IMR-90 (cell line): ENCODE measurements at regions not wholly inside any gene's neighbourhood (a gene's known extent, or its start where the extent isn't known, plus 50 kb on each side); places are given as distances from the start of the nearest gene placed in this dataset.

Experiments used
- BHLHE40 ChIP-seq: fragments of 150-350 bp; IDR thresholded peaks from 2 replicates; pipeline ENCODE4 v1.6.1; 2016; ENCODE audit warnings: mild to moderate bottlenecking, low read depth, low read length
- CEBPB ChIP-seq: IDR thresholded peaks from 2 replicates; pipeline ENCODE4 v1.6.1; 2012; ENCODE audit warnings: low read depth, low read length, improper control_type of control experiment
- CTCF ChIP-seq: conservative IDR thresholded peaks from 2 replicates; pipeline ENCODE4 v1.5.1; 2012; ENCODE audit warnings: mild to moderate bottlenecking, low read depth, low read length, improper control_type of control experiment
- FOS ChIP-seq: fragments of 150-350 bp; IDR thresholded peaks from 2 replicates; pipeline ENCODE4 v1.6.1; 2016; ENCODE audit warnings: low read depth, low read length
- MAFK ChIP-seq: IDR thresholded peaks from 2 replicates; pipeline ENCODE4 v1.6.1; 2012; ENCODE audit warnings: low read depth, low read length, improper control_type of control experiment
- MAZ ChIP-seq: IDR thresholded peaks from 2 replicates; pipeline ENCODE4 v1.6.1; 2012; ENCODE audit warnings: low read depth, mild to moderate bottlenecking, low read length, improper control_type of control experiment, moderate library complexity, borderline replicate concordance
- MXI1 ChIP-seq: IDR thresholded peaks from 2 replicates; pipeline ENCODE4 v1.6.1; 2012; ENCODE audit warnings: low read depth, mild to moderate bottlenecking, low read length, moderate library complexity, borderline replicate concordance
- POLR2A ChIP-seq: IDR thresholded peaks from 2 replicates; pipeline ENCODE4 v1.6.1; 2012; ENCODE audit warnings: mild to moderate bottlenecking, low read depth, low read length
- RFX5 ChIP-seq: IDR thresholded peaks from 2 replicates; pipeline ENCODE4 v1.8.0; 2012; ENCODE audit warnings: low read depth, mild to moderate bottlenecking, low read length, moderate library complexity
- SMC3 ChIP-seq: fragments of 150-350 bp; IDR thresholded peaks from 2 replicates; pipeline ENCODE4 v1.6.1; 2016; ENCODE audit warnings: low read depth, mild to moderate bottlenecking, antibody characterized with exemption, low read length, moderate library complexity
- USF2 ChIP-seq: fragments of 150-350 bp; IDR thresholded peaks from 2 replicates; pipeline ENCODE4 v1.6.1; 2017; ENCODE audit warnings: mild to moderate bottlenecking, antibody characterized with exemption, low read length, low read depth

- no peak for TF ChIP-seq CTCF
- TF ChIP-seq RFX5, result no peak
- TF ChIP-seq POLR2A, result no peak
- no peak for TF ChIP-seq MXI1
- TF ChIP-seq MAFK, result no peak
- no peak for TF ChIP-seq FOS
- no peak for TF ChIP-seq SMC3
- no peak for TF ChIP-seq CEBPB
- TF ChIP-seq MAZ, result no peak
- no peak for TF ChIP-seq BHLHE40
- TF ChIP-seq USF2, result no peak
These were observed 642.3 kb downstream of the TBC1D4 start for GRCh38 chr13:74839656-74840055.
